Lower leg skin (tissue), 4 donors: ENCODE measurements at regions not wholly inside any gene's neighbourhood (a gene's known extent, or its start where the extent isn't known, plus 50 kb on each side); places are given as distances from the start of the nearest gene placed in this dataset.

Source experiments
- DNase-seq, 2 donors: peaks; one replicate each; pipeline ENCODE4 v3.0.0-alpha.2; 2019; ENCODE audit warnings: low spot score in 2 of 2
- H3K4me3 ChIP-seq: fragments of 200-600 bp; sonication (generic); 2 replicates; pipeline ENCODE4 v1.5.1; 2017; ENCODE audit warnings: mild to moderate bottlenecking, low read depth; ENCODE audit not compliant: poor library complexity, severe bottlenecking
- CTCF ChIP-seq, 3 donors: fragments of 450-650 bp; IDR thresholded peaks; one replicate each; pipeline ENCODE4 v1.5.1; 2016; ENCODE audit warnings: antibody characterized with exemption in 3 of 3, mild to moderate bottlenecking in 3 of 3, moderate library complexity in 2 of 3
- POLR2A ChIP-seq, 2 donors: fragments of 450-650 bp; IDR thresholded peaks; one replicate each; pipeline ENCODE4 v1.6.1; 2016 to 2017; ENCODE audit warnings: antibody characterized with exemption in 2 of 2, mild to moderate bottlenecking in 1 of 2, moderate library complexity in 1 of 2
- WGBS, 2 donors: methylation state at CpG; one replicate each; pipeline ENCODE4 v1.1.5; 2018; 5-methylcytosine and 5-hydroxymethylcytosine counted together
- intact Hi-C: fragments of 100-400 bp; cut with DNase I; formaldehyde crosslinking; loops from one replicate; pipeline ENCODE4 v1.15.0; 2023; ENCODE audit warnings: low total_unique reads

GRCh38 chr7:121633186-121633585 lies 237.1 kb upstream of the FAM3C start:
- H3K4me3 ChIP-seq = no peak overlapping the region
- TF ChIP-seq POLR2A (IDR thresholded peaks at IDR 0.05) (no peak), CTCF (IDR thresholded peaks at IDR 0.05) (no peak)
- DNase-seq = no peak
- intact Hi-C loops = no loop called here
- WGBS, 2 donors = 73 to 80% methylated on average over 3 of the region's 3 CpGs

GRCh38 chr7:121624958-121625357 lies 228.8 kb upstream of the FAM3C start:
- DNase-seq = no peak
- TF ChIP-seq POLR2A (IDR thresholded peaks at IDR 0.05) (no peak), CTCF (IDR thresholded peaks at IDR 0.05) (no peak)
- 86 to 94% methylated on average over 3 of the region's 3 CpGs for WGBS, 2 donors
- no peak overlapping the region for H3K4me3 ChIP-seq
- intact Hi-C loops = no loop called here

- no peak for TF ChIP-seq CTCF (IDR thresholded peaks at IDR 0.05)
- no peak for TF ChIP-seq POLR2A (IDR thresholded peaks at IDR 0.05)
- no peak overlapping the region for H3K4me3 ChIP-seq
- no peak for DNase-seq
- 82 to 84% methylated on average over 6 of the region's 6 CpGs for WGBS, 2 donors
- intact Hi-C loops = no loop called here
These were observed 227.2 kb upstream of the FAM3C start for GRCh38 chr7:121623130-121623872.

GRCh38 chr7:121621937-121622336 lies 225.8 kb upstream of the FAM3C start:
- H3K4me3 ChIP-seq = no peak overlapping the region
- DNase-seq = no peak
- TF ChIP-seq POLR2A (IDR thresholded peaks at IDR 0.05) (no peak), CTCF (IDR thresholded peaks at IDR 0.05) (no peak)
- 88 to 90% methylated on average over 4 of the region's 4 CpGs for WGBS, 2 donors
- intact Hi-C loops = no loop called here

- DNase-seq = no peak
- WGBS, 2 donors = 86 to 94% methylated on average over 11 of the region's 11 CpGs
- no peak for TF ChIP-seq CTCF (IDR thresholded peaks at IDR 0.05)
- TF ChIP-seq POLR2A (IDR thresholded peaks at IDR 0.05) = no peak
- intact Hi-C loops = no loop called here
- no peak overlapping the region for H3K4me3 ChIP-seq
These were observed 225.0 kb upstream of the FAM3C start for GRCh38 chr7:121620953-121621606.
